RWPE1 (cell line): ENCODE measurements at regions not wholly inside any gene's neighbourhood (a gene's known extent, or its start where the extent isn't known, plus 50 kb on each side); places are given as distances from the start of the nearest gene placed in this dataset.
"Not testable (repeated sequence)": the region's sequence is repeated elsewhere in the genome, so short reads cannot be mapped to it uniquely, and the experiment has no call there.

ENCODE experiments used
- CTCF ChIA-PET: fragments of 350-600 bp; sonication (Branson Sonifier 250); formaldehyde crosslinking; extraction: SDS; loops from one replicate; lab custom pipeline; 2021; lab: Yijun Ruan, JAX
- POLR2A ChIA-PET: fragments of 400-600 bp; formaldehyde crosslinking; extraction: SDS; loops from one replicate; lab custom pipeline; 2020; ENCODE audit warnings: antibody characterized with exemption; ENCODE audit not compliant: low non-redundant PET; lab: Yijun Ruan, JAX
- DNase-seq: peaks from one replicate; pipeline ENCODE4 v3.0.0; 2012; ENCODE audit warnings: low spot score
- H3K27ac ChIP-seq: fragments of 450-650 bp; 2 replicates; pipeline ENCODE4 v1.5.1; 2017
- TF ChIP-seq, protein P1 (sequence below): fragments of 450-650 bp; conservative IDR thresholded peaks from 2 replicates; pipeline ENCODE4 v1.5.1; 2017; ENCODE audit warnings: low read depth, mild to moderate bottlenecking

DNA sequence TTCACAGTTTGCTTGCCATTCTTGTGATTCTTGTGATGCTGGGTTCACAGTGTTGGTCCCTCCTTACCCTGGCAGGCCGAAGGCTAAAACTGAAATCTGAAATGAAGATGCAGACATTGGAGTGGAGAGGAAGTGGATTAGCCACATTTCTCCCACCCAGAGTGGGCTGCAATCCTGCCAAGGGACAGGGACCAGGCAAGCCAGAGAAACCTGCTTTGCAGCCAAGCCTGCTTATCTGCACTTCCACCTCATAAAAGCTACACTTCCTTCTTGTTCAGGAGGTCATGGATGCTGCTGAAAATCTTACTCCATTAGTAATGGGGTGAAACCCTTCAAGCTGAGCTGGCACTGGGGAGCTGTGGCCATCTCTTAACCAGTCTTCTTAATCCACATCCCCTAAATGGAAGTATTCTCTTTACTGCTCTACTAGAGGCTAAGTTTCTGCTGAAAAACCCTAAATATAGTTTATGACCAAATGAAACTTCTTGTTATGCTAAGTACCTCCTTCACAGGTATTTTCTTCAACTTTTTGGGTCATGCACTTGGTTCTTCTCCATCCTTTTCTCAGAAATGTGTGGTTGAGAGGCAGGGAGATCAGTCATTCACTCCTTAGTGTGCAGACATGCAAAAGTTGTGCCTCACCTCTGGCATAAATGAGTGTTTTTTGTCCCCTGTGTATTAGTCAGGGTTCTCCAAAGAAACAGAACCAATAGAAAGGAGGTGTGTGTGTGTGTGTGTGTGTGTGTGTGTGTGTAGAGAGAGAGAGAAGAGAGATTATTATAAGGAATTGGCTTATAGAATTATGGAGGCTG is 133.9 kb upstream of the BMAL1 start:
- POLR2A ChIA-PET = no interaction called here
- CTCF ChIA-PET = interaction anchor here (0.8 kb wide), 1 partner anchor 119 kb away, joined by 4 read pairs; no protein-coding TSS in a partner anchor
- no peak overlapping the region for H3K27ac ChIP-seq
- no peak for DNase-seq
- TF ChIP-seq, protein P1, sequence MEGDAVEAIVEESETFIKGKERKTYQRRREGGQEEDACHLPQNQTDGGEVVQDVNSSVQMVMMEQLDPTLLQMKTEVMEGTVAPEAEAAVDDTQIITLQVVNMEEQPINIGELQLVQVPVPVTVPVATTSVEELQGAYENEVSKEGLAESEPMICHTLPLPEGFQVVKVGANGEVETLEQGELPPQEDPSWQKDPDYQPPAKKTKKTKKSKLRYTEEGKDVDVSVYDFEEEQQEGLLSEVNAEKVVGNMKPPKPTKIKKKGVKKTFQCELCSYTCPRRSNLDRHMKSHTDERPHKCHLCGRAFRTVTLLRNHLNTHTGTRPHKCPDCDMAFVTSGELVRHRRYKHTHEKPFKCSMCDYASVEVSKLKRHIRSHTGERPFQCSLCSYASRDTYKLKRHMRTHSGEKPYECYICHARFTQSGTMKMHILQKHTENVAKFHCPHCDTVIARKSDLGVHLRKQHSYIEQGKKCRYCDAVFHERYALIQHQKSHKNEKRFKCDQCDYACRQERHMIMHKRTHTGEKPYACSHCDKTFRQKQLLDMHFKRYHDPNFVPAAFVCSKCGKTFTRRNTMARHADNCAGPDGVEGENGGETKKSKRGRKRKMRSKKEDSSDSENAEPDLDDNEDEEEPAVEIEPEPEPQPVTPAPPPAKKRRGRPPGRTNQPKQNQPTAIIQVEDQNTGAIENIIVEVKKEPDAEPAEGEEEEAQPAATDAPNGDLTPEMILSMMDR = no peak

DNA sequence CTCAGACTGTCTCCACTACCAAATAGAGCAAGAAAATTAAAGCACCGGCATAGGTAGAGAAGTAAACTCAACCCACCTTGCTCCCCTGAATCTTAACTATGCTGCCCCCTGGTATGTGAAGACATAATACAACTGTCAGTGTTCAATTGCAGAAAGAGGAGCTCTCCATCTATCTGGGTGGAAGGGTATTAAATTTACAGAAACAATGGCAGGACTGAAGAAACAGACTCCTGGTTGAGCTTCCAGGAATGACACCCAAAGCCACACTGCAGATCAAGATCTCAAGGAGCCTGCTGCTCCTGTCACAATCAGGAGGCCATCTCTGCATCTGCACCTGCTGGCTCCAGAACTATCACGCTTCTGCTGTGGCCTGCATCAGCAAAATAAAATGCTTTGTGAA is 132.1 kb upstream of the BMAL1 start:
- no peak for DNase-seq
- CTCF ChIA-PET = no interaction called here
- TF ChIP-seq, protein P1 = no peak
- POLR2A ChIA-PET = no interaction called here
- no peak overlapping the region for H3K27ac ChIP-seq

DNA sequence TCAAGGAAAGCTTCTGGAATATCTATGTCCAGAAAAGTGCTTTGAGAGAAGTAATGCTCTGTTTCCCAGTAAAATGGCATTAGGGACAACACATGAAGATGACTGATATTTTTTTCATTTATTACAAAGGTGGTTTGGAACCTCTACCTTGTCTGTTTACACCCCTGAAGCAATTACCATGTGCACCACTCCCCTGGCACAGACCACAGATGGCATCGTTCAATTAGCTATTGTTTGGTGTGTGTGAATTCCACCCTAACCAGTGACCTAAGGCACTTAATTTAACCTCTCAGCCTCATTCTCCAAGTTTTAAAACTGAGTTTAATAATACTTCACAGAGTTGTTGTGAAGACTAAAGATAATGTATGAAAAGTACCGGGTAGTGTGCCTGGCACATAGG is 127.6 kb upstream of the BMAL1 start:
- TF ChIP-seq, protein P1 = no peak
- H3K27ac ChIP-seq = no peak overlapping the region
- DNase-seq = no peak
- CTCF ChIA-PET = interaction anchor here (0.6 to 1.9 kb wide), 2 partner anchors 14 to 186 kb away, joined by 3 to 4 read pairs; no protein-coding TSS in a partner anchor
- POLR2A ChIA-PET = no interaction called here

DNA sequence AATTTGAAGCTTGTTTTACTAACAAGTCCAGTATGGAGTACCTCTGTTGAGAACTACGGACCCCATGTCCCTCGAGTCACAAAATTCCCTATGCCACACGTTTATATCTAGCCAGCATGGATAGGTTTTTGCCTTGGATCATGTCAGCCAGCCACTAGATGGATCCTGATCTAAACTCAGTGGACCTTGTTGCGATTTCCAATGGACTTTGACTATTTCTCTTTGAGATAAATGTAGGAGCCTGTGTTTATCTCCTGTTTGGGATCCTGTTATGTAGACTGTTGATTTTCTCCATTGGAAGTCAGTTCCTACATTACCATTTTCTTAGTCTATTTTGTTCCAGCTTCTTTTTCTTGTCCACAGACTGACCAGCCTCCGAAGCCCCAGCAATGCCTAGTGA is 127.1 kb upstream of the BMAL1 start:
- H3K27ac ChIP-seq = no peak overlapping the region
- no peak for DNase-seq
- ChIA-PET CTCF (interaction anchor here (0.6 to 2.2 kb wide), 2 partner anchors 89 to 185 kb away, joined by 3 to 8 read pairs; no protein-coding TSS in a partner anchor), POLR2A (no interaction called here)
- TF ChIP-seq, protein P1 = no peak

DNA sequence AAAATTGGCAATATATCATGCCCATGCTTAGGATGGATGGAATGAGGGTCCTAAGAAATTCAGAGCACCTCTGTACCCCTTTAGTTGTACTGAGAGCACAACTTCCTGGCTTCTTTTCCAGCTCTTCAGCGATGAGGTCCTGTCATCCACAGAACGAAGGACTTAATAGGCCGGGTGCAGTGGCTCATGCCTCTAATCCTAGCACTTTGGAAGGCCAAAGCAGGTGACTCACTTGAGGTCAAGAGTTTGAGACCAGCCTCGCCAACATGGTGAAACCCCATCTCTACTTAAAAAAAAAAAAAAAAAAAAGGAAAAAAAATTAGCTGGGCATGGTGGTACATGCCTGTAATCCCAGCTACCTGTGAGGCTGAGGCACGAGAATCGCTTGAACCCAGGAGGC is 125.3 kb upstream of the BMAL1 start:
- DNase-seq = no peak
- CTCF ChIA-PET = interaction anchor here (0.7 to 2.2 kb wide), 3 partner anchors 142 to 582 kb away, joined by 3 to 8 read pairs (median 5); no protein-coding TSS in a partner anchor
- POLR2A ChIA-PET = no interaction called here
- no peak overlapping the region for H3K27ac ChIP-seq
- TF ChIP-seq, protein P1 = no peak

DNA sequence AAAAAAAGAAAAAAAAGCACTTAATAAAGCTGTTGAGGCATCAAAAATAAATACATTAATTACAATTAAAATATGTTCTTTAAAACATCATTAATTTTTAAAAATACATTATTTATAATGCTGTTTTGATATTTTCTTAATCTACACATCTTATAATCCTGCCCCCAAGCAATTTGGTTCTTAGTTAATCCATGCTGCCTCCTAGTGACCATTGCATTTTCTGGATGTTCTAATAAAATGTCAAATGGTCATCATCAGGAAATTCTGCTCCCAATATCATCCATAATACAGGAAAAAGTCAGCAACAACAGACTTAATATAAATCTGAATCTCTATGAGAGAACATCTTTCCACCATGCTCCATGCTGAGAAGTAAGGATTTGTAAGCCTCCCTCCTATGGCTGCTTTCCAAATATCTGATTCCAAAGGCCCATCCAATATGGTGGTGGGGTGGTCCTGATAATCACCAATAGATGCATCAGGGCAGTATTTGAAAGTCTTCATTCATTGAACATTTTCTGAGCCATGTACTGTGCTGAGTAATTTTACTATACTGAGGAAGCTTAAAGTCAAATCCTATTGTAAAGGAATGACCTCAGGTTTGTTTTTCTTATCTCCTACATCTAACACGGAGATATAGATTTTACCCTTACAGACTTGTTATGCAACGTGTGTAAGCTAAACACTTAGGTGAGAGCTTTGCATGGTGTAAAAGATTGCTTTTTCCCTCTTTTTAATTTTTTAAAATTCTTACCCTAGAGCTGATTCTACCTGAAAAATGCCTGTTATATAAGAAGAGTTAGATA is 124.7 kb upstream of the BMAL1 start:
- CTCF ChIA-PET = interaction anchor here (0.6 to 2.2 kb wide), 6 partner anchors 95 to 581 kb away, joined by 3 to 8 read pairs (median 6); no protein-coding TSS in a partner anchor
- POLR2A ChIA-PET = no interaction called here
- DNase-seq = no peak
- no peak overlapping the region for H3K27ac ChIP-seq
- TF ChIP-seq, protein P1 = no peak; the same call in 1 of the 2 replicates

DNA sequence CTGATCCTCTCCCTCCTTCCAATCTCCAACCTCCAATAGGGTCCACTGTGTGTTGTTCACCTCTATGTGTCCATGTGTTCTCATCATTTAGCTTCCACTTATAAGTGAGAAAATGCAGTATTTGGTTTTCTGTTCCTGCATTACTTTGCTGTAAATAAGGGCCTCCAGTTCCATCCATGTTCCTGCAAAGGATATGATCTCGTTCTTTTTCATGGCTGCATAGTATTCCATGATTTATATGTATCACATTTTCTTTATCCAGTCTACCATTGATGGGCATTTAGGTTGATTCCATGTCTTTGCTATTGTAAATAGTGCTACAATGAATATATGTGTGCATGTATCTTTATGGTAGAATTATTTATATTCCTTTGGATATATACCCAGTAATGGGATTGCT is 123.2 kb upstream of the BMAL1 start:
- POLR2A ChIA-PET, DNase-seq, H3K27ac ChIP-seq: not testable (repeated sequence)
- CTCF ChIA-PET = interaction anchor here (1.5 kb wide), 1 partner anchor 190 kb away, joined by 8 read pairs; no protein-coding TSS in a partner anchor
